Fibroblast of lung (primary cell): ENCODE measurements at regions not wholly inside any gene's neighbourhood (a gene's known extent, or its start where the extent isn't known, plus 50 kb on each side); places are given as distances from the start of the nearest gene placed in this dataset.

ENCODE experiments used
- DNase-seq, 2 donors: peaks; one replicate each; pipeline versions ENCODE4 v3.0.0 to v3.0.0-alpha.2; 2010; ENCODE audit warnings: low read depth in 2 of 2
- H2AFZ ChIP-seq: 2 replicates; pipeline ENCODE4 v1.5.1; 2012; ENCODE audit warnings: low read length, control low read depth, inconsistent platforms
- H3K27ac ChIP-seq: 2 replicates; pipeline ENCODE4 v1.5.1; 2011; ENCODE audit warnings: low read length, control low read depth; ENCODE audit not compliant: insufficient read depth
- H3K27me3 ChIP-seq: 2 replicates; pipeline ENCODE4 v1.5.1; 2011; ENCODE audit warnings: mild to moderate bottlenecking, low read length; ENCODE audit not compliant: control insufficient read depth, insufficient read depth
- H3K36me3 ChIP-seq: 2 replicates; pipeline ENCODE4 v1.5.1; 2011; ENCODE audit warnings: low read length; ENCODE audit not compliant: control insufficient read depth, insufficient read depth
- H3K4me1 ChIP-seq: 2 replicates; pipeline ENCODE4 v1.5.1; 2011; ENCODE audit warnings: low read length; ENCODE audit not compliant: control insufficient read depth, insufficient read depth; ENCODE audit errors: extremely low read depth
- H3K4me2 ChIP-seq: 2 replicates; pipeline ENCODE4 v1.5.1; 2011; ENCODE audit warnings: low read length, control low read depth; ENCODE audit not compliant: insufficient read depth; ENCODE audit errors: extremely low read depth
- H3K4me3 ChIP-seq, 4 experiments: fragments of 200-600 bp in 1 of 4; sonication (generic) in 1 of 4; replicated peaks in 1 of 4; 2 replicates each; pipeline ENCODE4 v1.5.1; 2011 to 2016; ENCODE audit warnings: low read length in 4 of 4, low read depth in 3 of 4, mild to moderate bottlenecking in 3 of 4, control low read depth in 2 of 4, inconsistent platforms in 1 of 4, mixed read lengths in 1 of 4; ENCODE audit not compliant: insufficient read depth in 1 of 4; ENCODE audit errors: control extremely low read depth in 1 of 4
- H3K79me2 ChIP-seq: 2 replicates; pipeline ENCODE4 v1.5.1; 2012; ENCODE audit warnings: mild to moderate bottlenecking, low read length, inconsistent platforms; ENCODE audit not compliant: control insufficient read depth, insufficient read depth
- H3K9ac ChIP-seq: 2 replicates; pipeline ENCODE4 v1.5.1; 2011; ENCODE audit warnings: mild to moderate bottlenecking, low read length, control low read depth; ENCODE audit not compliant: insufficient read depth
- H3K9me3 ChIP-seq: 2 replicates; pipeline ENCODE4 v1.5.1; 2012; ENCODE audit warnings: low read depth, low read length; ENCODE audit not compliant: control insufficient read depth, insufficient read depth
- H4K20me1 ChIP-seq: 2 replicates; pipeline ENCODE4 v1.5.1; 2011; ENCODE audit warnings: low read length; ENCODE audit not compliant: control insufficient read depth, insufficient read depth; ENCODE audit errors: extremely low read depth
- EZH2 ChIP-seq: IDR thresholded peaks from 2 replicates; pipeline ENCODE4 v1.5.1; 2012; ENCODE audit warnings: low read length, control low read depth, mild to moderate bottlenecking; ENCODE audit errors: missing control alignments
- TF ChIP-seq, protein P1 (sequence below), 2 donors: IDR thresholded peaks in 1 of 2; conservative IDR thresholded peaks in 1 of 2; 1 replicate in 1 of 2; 2 replicates in 1 of 2; pipeline ENCODE4 v1.5.1; 2011 to 2012; ENCODE audit warnings: low read length in 2 of 2, control low read depth in 1 of 2, inconsistent platforms in 1 of 2, low read depth in 1 of 2, mild to moderate bottlenecking in 1 of 2

DNA sequence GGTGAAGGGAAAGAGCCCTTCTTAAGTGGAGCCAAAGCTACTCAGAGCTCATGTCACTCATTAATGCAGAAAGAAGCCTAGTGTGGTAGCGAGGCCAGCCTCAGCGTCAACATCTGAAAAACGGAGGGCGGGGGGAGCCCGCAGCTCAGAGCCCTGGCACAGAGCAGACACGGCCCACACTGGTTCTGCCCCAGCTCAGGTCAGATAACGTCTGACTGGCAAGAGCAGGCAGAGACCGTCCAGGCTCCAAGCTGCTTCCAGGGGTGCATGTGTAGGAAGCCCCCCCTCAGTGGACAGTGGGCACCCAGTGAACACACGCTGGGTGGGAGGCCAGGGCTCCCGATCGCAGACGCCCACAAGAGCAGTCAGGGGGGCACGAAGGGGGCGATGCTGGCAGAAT is 100.8 kb downstream of the SHANK2 start:
- Histone ChIP-seq H3K9me3 (no peaks in the 10 kb centered on the region), H2AFZ (no peak overlapping the region), H3K36me3 (no peaks in the 10 kb centered on the region), H3K79me2 (no peaks in the 10 kb centered on the region), H3K27me3 (no peaks in the 10 kb centered on the region), H3K4me3 (no peak overlapping the region), H3K4me2 (no peak overlapping the region), H3K4me1 (no peaks in the 10 kb centered on the region), H4K20me1 (no peaks in the 10 kb centered on the region), H3K9ac (no peak overlapping the region), H3K27ac (no peak overlapping the region)
- DNase-seq, result no peak
- TF ChIP-seq EZH2, result no peak
- TF ChIP-seq, protein P1, sequence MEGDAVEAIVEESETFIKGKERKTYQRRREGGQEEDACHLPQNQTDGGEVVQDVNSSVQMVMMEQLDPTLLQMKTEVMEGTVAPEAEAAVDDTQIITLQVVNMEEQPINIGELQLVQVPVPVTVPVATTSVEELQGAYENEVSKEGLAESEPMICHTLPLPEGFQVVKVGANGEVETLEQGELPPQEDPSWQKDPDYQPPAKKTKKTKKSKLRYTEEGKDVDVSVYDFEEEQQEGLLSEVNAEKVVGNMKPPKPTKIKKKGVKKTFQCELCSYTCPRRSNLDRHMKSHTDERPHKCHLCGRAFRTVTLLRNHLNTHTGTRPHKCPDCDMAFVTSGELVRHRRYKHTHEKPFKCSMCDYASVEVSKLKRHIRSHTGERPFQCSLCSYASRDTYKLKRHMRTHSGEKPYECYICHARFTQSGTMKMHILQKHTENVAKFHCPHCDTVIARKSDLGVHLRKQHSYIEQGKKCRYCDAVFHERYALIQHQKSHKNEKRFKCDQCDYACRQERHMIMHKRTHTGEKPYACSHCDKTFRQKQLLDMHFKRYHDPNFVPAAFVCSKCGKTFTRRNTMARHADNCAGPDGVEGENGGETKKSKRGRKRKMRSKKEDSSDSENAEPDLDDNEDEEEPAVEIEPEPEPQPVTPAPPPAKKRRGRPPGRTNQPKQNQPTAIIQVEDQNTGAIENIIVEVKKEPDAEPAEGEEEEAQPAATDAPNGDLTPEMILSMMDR (conservative IDR thresholded peaks at IDR 0.05 in 1 of 2, IDR thresholded peaks at IDR 0.05 in 1 of 2; ENCODE audit: low read depth in 1 of 2, low read length in 2 of 2), result no peak

DNA sequence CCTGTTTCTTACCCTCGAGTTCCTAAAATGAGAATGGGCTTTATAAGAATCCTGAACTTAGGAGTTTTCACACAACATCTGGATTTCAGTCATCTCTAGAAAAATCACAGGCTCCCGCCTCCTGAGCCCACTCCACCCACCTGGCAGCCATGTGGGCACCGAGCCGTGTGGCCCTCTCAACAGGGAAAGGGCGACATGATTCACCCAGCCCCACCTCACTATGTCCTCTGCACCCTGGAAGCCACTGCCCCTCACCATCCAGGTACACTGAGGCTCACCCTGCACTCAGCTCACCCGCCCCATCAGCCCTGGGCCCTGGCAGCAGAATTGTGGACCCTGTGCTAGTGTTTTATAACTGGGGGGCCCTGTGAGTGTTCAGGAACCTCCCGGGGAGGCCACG is 101.5 kb downstream of the SHANK2 start:
- no peak for DNase-seq
- Histone ChIP-seq H3K4me3 (no peak overlapping the region), H3K36me3 (no peaks in the 10 kb centered on the region), H3K9ac (no peak overlapping the region), H3K4me2 (no peak overlapping the region), H3K4me1 (no peaks in the 10 kb centered on the region), H3K79me2 (no peaks in the 10 kb centered on the region), H3K27me3 (no peaks in the 10 kb centered on the region), H4K20me1 (no peaks in the 10 kb centered on the region), H2AFZ (no peak overlapping the region), H3K9me3 (no peaks in the 10 kb centered on the region), H3K27ac (no peak overlapping the region)
- TF ChIP-seq, protein P1 (conservative IDR thresholded peaks at IDR 0.05 in 1 of 2, IDR thresholded peaks at IDR 0.05 in 1 of 2; ENCODE audit: low read depth in 1 of 2, low read length in 2 of 2), result no peak
- TF ChIP-seq EZH2, result no peak

DNA sequence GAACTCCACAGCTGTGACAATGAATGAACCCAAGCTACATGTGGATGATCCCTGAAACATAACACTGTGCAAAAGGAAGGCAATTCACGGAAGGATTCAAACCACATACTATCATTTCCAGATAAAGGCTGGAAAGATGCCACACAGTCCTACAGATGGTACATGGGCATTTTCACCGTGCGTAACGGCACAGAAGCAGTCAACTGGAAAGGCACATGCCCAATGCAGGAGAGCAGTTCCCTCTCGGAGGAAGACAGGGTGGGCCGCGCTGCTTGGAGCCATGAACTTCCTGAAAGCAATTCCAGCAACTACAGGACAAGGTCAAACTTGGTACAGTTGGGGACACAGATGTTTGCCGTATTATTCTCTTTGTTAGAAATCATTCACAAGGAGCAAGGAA is 103.7 kb downstream of the SHANK2 start:
- H3K4me2 ChIP-seq, result no peak overlapping the region
- H2AFZ ChIP-seq, result no peak overlapping the region

More for the DNA sequence above, 103.7 kb downstream of the SHANK2 start:
- no peak for TF ChIP-seq EZH2
- TF ChIP-seq, protein P1 (conservative IDR thresholded peaks at IDR 0.05 in 1 of 2, IDR thresholded peaks at IDR 0.05 in 1 of 2; ENCODE audit: low read depth in 1 of 2, low read length in 2 of 2), result no peak
- H3K79me2 ChIP-seq, result no peaks in the 10 kb centered on the region
- no peaks in the 10 kb centered on the region for H3K36me3 ChIP-seq
- no peak for DNase-seq
- H3K4me3 ChIP-seq, result no peak overlapping the region
- no peaks in the 10 kb centered on the region for H4K20me1 ChIP-seq
- no peaks in the 10 kb centered on the region for H3K27me3 ChIP-seq
- H3K9me3 ChIP-seq, result no peaks in the 10 kb centered on the region
- H3K27ac ChIP-seq, result no peak overlapping the region
- no peak overlapping the region for H3K9ac ChIP-seq
- H3K4me1 ChIP-seq, result no peaks in the 10 kb centered on the region
